Hepatocyte (in vitro differentiated cells): ENCODE measurements at regions not wholly inside any gene's neighbourhood (a gene's known extent, or its start where the extent isn't known, plus 50 kb on each side); places are given as distances from the start of the nearest gene placed in this dataset.
"Not testable (repeated sequence)": the region's sequence is repeated elsewhere in the genome, so short reads cannot be mapped to it uniquely, and the experiment has no call there.

ENCODE experiments used
- DNase-seq: peaks from one replicate; pipeline ENCODE4 v3.0.0-alpha.2; 2016; ENCODE audit warnings: low spot score
- H2AFZ ChIP-seq: fragments of 200-600 bp; sonication (generic); 2 replicates; pipeline ENCODE4 v1.6.0; 2016; ENCODE audit warnings: antibody characterized with exemption, mild to moderate bottlenecking
- H3K27ac ChIP-seq: fragments of 200-600 bp; sonication (generic); 2 replicates; pipeline ENCODE4 v1.5.1; 2016; ENCODE audit warnings: mild to moderate bottlenecking
- H3K27me3 ChIP-seq: fragments of 200-600 bp; sonication (generic); 2 replicates; pipeline ENCODE4 v1.6.1; 2016
- H3K36me3 ChIP-seq: fragments of 200-600 bp; sonication (generic); replicated peaks from 2 replicates; pipeline ENCODE4 v1.5.1; 2016; ENCODE audit warnings: low read depth; ENCODE audit not compliant: insufficient read depth
- H3K4me1 ChIP-seq: fragments of 200-600 bp; sonication (generic); 2 replicates; pipeline ENCODE4 v1.5.1; 2016; ENCODE audit warnings: mild to moderate bottlenecking, moderate library complexity; ENCODE audit not compliant: insufficient read depth
- H3K4me2 ChIP-seq: fragments of 200-600 bp; sonication (generic); 2 replicates; pipeline ENCODE4 v1.6.0; 2016
- H3K4me3 ChIP-seq: fragments of 200-600 bp; sonication (generic); 2 replicates; pipeline ENCODE4 v1.5.1; 2016; ENCODE audit warnings: mild to moderate bottlenecking
- H3K79me2 ChIP-seq: fragments of 200-600 bp; sonication (generic); 2 replicates; pipeline ENCODE4 v1.6.0; 2017; ENCODE audit warnings: mild to moderate bottlenecking
- H3K9me2 ChIP-seq: fragments of 200-600 bp; sonication (generic); replicated peaks from 2 replicates; pipeline ENCODE4 v1.6.0; 2017; ENCODE audit warnings: mild to moderate bottlenecking; ENCODE audit not compliant: insufficient read depth
- H3K9me3 ChIP-seq: fragments of 200-600 bp; sonication (generic); 2 replicates; pipeline ENCODE4 v1.5.1; 2016; ENCODE audit warnings: low read depth, mild to moderate bottlenecking
- H4K20me1 ChIP-seq: fragments of 200-600 bp; sonication (generic); 2 replicates; pipeline ENCODE4 v1.6.0; 2016; ENCODE audit warnings: mild to moderate bottlenecking; ENCODE audit not compliant: insufficient read depth, poor library complexity, severe bottlenecking
- EZH2 ChIP-seq: fragments of 200-600 bp; sonication (generic); IDR thresholded peaks from 2 replicates; pipeline ENCODE4 v1.6.1; 2016; ENCODE audit warnings: antibody characterized with exemption, mild to moderate bottlenecking, borderline replicate concordance
- EZH2phosphoT487 ChIP-seq: fragments of 200-600 bp; sonication (generic); IDR thresholded peaks from one replicate; pipeline ENCODE4 v1.6.1; 2018; ENCODE audit warnings: antibody characterized with exemption, mild to moderate bottlenecking, low read depth, moderate library complexity; ENCODE audit not compliant: unreplicated experiment, severe bottlenecking
- WGBS: methylation state at CpG from one replicate; pipeline ENCODE4 v1.1.6; 2016; ENCODE audit warnings: low lambda C conversion rate; ENCODE audit errors: missing lambda C conversion rate; 5-methylcytosine and 5-hydroxymethylcytosine counted together
- TF ChIP-seq, protein P1 (sequence below): fragments of 200-600 bp; sonication (generic); IDR thresholded peaks from 2 replicates; pipeline ENCODE4 v1.5.1; 2016; ENCODE audit warnings: antibody characterized with exemption, mild to moderate bottlenecking; ENCODE audit not compliant: poor library complexity

DNA sequence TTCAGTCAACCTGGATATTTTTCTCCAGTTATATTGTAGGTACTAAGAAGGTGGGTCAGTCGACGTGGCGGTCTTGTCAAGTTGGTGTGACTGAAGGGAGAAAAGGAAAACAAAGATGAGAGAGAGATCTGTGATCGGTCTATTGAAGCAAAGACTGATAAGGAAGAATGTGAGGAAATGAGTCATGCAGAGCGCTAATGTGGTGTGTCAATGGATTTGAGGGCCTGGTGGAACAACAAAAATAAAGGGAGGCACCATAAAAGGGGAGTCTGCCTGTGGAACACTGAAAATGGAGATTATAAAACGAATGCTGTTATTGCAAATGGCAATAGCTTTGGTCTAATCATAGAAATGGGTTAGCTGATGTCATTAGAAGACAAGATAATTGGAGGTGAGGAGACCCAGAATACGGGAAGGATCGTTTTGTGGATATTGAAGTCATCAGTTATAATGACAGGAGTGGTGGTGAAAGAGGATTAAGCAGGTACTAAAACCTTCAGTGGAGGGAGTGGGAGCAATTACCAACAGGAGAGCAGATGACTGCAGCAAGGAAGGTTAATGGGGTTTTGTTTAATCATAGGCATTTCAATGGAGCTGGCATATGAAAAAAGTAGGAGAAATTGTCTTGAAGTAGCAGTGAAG, 599.1 kb upstream of the FSHR start:
- no peaks in the 10 kb centered on the region for H3K4me1 ChIP-seq
- H3K36me3 ChIP-seq, result no peaks in the 10 kb centered on the region
- H3K27me3 ChIP-seq, result no peaks in the 10 kb centered on the region
- H3K4me3 ChIP-seq, result no peak overlapping the region
- H3K9me3 ChIP-seq, result no peaks in the 10 kb centered on the region
- H4K20me1 ChIP-seq, result no peaks in the 10 kb centered on the region
- TF ChIP-seq EZH2phosphoT487 (no peak), EZH2 (no peak)
- TF ChIP-seq, protein P1, sequence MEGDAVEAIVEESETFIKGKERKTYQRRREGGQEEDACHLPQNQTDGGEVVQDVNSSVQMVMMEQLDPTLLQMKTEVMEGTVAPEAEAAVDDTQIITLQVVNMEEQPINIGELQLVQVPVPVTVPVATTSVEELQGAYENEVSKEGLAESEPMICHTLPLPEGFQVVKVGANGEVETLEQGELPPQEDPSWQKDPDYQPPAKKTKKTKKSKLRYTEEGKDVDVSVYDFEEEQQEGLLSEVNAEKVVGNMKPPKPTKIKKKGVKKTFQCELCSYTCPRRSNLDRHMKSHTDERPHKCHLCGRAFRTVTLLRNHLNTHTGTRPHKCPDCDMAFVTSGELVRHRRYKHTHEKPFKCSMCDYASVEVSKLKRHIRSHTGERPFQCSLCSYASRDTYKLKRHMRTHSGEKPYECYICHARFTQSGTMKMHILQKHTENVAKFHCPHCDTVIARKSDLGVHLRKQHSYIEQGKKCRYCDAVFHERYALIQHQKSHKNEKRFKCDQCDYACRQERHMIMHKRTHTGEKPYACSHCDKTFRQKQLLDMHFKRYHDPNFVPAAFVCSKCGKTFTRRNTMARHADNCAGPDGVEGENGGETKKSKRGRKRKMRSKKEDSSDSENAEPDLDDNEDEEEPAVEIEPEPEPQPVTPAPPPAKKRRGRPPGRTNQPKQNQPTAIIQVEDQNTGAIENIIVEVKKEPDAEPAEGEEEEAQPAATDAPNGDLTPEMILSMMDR, result no peak
- no peak overlapping the region for H3K27ac ChIP-seq
- 37% methylated on average over 8 of the region's 8 CpGs for WGBS
- peak; percentile 16 for DNase-seq
- H3K9me2 ChIP-seq, result no peaks in the 10 kb centered on the region
- H2AFZ ChIP-seq, result no peak overlapping the region
- no peak overlapping the region for H3K4me2 ChIP-seq
- no peaks in the 10 kb centered on the region for H3K79me2 ChIP-seq

DNA sequence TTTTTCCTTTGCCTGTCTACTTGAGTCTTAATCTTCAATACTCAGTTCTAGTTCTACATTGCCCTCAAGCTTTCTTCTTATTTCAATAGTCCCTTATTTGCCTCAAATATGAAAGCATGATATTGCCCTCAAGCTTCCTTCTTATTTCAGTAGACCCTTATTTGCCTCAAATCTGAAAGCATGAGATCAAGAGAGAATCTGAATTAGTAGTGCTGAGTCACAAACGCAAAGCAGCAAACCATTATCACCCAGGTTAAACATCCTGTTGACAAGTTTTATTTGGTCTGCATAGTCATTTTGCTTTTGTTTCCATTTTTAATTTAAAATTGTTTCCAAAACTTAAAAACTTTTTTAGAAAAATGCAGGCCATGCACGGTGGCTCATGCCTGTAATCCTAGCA, 583.3 kb upstream of the FSHR start:
- Histone ChIP-seq H3K9me2 (no peaks in the 10 kb centered on the region), H3K4me3 (no peak overlapping the region), H4K20me1 (no peaks in the 10 kb centered on the region), H3K79me2 (no peaks in the 10 kb centered on the region), H3K27me3 (no peaks in the 10 kb centered on the region), H2AFZ (no peak overlapping the region), H3K4me2 (no peak overlapping the region), H3K36me3 (no peaks in the 10 kb centered on the region), H3K4me1 (no peaks in the 10 kb centered on the region), H3K9me3 (no peaks in the 10 kb centered on the region), H3K27ac (no peak overlapping the region)
- 89% methylated on average over 2 of the region's 2 CpGs for WGBS
- DNase-seq, result no peak
- TF ChIP-seq EZH2 (no peak), EZH2phosphoT487 (no peak)
- TF ChIP-seq, protein P1, result no peak

DNA sequence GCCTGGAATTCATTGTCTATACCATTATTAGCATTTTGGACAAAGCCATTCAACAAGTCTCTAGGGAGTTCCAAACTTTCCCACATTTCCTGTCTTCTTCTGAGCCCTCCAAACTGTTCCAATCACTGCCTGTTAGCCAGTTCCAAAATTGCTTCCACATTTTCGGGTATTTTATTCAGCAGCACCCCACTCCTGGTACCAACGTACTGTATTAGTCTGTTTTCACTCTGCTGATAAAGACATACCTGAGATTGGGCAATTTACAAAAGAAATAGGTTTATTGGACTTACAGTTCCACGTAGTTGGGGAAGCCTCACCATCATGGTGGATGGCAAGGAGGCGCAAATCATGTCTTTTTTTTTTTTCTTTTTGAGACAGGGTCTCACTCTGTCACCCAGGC, 578.6 kb upstream of the FSHR start:
- H3K27me3 ChIP-seq, H2AFZ ChIP-seq, H3K79me2 ChIP-seq, H4K20me1 ChIP-seq, H3K4me3 ChIP-seq, H3K9me2 ChIP-seq, DNase-seq, H3K36me3 ChIP-seq, H3K4me2 ChIP-seq, H3K4me1 ChIP-seq, H3K27ac ChIP-seq, H3K9me3 ChIP-seq: not testable (repeated sequence)
- WGBS, result 84% methylated on average over 4 of the region's 4 CpGs

DNA sequence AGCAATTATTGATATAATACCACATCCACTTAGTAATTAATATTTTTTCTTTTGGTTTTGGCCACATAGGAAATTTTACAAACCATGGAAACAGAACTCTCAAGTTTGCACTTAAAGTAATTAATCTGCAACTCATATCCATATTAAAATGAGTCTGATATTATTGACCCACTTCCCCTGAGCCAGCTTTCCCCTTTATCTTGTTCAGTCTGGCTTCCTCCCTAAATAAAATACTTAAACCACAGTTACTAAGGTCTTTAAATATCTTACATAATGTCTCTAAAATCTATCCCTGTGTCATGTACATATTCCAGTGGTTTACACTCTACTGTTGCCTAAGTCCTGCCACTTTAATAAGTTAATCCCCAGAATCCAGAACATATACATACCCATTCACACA, 564.9 kb upstream of the FSHR start:
- no peaks in the 10 kb centered on the region for H3K79me2 ChIP-seq
- no peaks in the 10 kb centered on the region for H3K27me3 ChIP-seq
- no peaks in the 10 kb centered on the region for H3K9me2 ChIP-seq
- TF ChIP-seq, protein P1, result no peak
- TF ChIP-seq EZH2 (no peak), EZH2phosphoT487 (no peak)
- no peak overlapping the region for H3K4me2 ChIP-seq
- no peaks in the 10 kb centered on the region for H4K20me1 ChIP-seq
- no peak for DNase-seq
- H2AFZ ChIP-seq, result no peak overlapping the region
- H3K4me3 ChIP-seq, result no peak overlapping the region
- H3K36me3 ChIP-seq, result no peaks in the 10 kb centered on the region
- no peak overlapping the region for H3K27ac ChIP-seq
- H3K9me3 ChIP-seq, result no peaks in the 10 kb centered on the region
- no peaks in the 10 kb centered on the region for H3K4me1 ChIP-seq
